ENCODE measurements at regions not wholly inside any gene's neighbourhood (a gene's known extent, or its start where the extent isn't known, plus 50 kb on each side); places are given as distances from the start of the nearest gene placed in this dataset.

DNA sequence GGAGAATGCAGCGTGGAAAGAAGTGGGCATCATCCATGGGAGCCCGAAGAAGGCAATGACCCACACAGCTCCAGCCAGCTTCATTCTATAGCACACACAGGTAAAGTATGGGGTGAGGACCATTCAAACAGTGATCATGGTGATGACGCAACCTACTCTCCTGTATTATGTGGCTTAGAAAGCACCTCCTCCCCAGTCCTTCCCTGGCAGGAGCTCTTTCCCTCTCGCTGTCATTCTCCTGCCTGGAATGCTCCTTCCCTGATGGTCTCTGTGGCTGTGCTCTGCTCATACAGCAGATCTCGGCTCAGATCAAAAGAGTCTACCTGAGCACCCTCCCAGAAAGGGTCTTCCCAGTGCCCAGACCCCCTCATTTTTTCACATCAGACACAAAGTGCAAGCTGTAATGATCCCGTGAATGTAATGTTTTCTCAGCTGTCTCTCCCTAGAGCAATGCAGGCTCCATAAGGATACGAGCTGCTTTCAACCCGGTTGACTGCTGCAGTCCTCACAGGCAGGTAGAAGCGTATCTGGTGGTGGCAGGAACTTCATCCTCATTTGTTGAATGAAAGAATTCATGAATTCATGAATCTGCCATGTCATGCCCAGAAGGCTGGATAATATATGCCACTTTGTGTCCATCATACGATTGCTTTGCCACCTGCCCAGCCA lies 248.8 kb downstream of the HS3ST3A1 start:
- DNase-seq, result no peak

DNA sequence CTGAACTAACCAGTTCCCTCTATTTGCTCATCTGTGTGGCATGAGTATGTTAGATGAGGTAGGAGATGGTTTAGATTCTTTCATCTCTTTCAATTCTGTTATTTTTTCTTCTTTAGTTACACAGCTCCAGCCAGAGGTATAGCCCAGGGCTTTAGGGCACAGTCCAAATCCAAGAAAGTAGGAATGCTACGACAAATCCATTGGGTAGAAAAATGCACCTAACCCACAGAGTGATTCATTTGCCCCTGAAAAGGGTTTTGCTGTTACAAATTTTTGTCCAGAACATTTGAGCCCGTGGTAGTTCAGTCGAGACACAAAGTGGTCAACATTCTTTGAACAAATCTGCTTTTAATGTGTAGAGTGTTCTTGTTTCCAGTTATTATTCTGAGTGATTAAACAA lies 250.7 kb downstream of the HS3ST3A1 start:
- DNase-seq, result no peak

DNA sequence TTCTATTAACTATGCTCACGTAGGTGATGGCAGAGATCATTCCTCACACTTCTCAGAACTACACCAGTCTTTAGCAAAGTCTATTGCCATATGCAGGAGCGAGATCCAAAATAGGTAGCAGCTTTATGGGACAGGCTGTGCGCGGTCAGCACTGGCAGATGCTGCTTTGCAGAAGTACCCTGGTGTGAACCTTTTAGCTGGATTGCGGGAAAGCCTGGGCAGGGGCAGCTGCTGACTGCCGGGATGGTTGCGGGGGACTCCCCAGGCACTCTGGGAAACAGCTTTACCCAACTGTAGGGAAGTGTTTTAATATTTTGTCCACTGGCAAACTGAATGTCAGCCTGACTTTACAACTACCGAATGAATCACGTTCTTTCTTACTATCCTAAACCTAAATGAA lies 251.3 kb downstream of the HS3ST3A1 start:
- no peak for DNase-seq

DNA sequence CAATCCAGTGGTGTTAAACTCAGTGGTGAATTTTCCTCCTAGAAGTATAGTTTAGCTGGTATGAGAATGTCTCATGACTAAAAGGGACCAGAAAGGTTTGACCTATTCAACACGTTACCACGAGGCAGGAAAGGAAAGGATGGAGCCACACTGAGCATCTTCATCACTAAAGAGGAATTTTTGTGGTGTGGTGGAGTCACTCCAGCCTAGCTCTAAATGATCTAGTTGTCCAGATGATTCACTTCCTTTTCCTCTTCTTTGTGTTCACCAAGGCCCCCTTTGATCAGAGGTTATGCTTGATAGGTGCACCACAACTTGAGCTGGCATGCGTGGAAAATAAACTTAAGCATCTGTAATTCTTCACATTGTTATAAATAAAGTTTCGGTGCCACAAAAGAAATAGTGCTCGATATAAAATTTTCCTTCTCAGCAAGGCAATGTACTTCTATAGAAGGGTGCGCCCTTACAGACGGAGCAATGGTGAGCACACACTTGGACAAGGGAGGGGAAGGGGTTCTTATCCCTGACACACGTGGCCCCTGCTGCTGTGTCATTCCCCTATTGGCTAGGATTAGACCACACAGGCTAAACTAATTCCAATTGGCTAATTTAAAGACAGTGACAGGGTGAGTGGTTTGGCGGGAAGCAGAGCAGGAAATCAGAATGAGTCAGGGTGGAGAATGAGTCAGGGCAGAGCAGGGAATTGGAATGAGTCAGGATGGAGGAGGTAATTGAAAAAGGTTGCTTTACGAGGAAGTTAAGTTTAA lies 254.6 kb downstream of the HS3ST3A1 start:
- DNase-seq, result peak; percentile 28

GRCh38 chr17:13346592-13346991 lies 255.1 kb downstream of the HS3ST3A1 start:
- no peak for DNase-seq

DNA sequence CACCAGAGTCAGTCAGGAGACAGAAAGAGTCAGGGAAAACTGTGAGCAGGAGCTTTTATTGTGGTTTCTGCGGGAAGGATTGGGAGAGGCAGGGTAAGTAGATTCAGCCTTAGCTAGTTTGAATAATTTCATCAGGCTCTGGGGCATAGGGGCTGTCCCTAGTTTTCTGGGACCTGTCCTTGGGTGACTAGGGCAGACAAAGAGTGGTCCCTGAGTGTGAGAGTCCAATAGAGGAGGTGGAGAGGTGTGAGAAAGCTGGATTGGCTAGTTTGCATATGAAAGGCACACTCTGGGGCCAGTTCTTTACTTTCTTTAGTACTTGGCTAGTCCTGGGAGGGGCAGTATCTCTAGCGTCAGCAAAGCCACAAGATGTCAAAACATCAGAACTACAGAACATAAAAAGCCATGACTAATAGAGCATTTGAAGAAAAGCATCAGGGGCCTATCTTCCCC lies 255.6 kb downstream of the HS3ST3A1 start:
- DNase-seq, result peak; percentile 21

GRCh38 chr17:13338421-13338820 lies 263.3 kb downstream of the HS3ST3A1 start:
- no peak for DNase-seq

DNA sequence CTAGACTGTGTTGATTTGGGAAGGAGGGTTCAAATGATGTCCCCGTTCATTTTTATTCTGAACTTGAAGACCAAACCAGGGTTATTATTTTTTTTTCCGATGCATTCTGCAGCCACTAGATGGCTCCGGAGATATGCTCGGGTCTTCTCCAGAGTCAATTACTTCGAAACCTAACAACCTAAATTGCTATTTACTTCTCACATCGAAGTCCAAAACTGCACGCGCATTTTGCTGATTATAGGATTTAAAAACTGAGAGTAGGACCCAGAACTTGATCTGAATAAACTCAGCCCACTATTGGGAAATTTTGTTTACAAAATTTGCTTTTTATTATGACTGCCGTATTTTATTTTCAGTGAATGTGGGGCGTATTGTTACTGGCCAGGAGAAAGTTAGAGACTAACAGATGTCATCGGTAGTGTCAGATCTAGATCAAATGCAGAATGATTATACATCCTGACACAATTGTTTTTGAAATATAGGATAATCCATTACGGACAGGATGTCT lies 263.8 kb downstream of the HS3ST3A1 start:
- DNase-seq, result no peak

DNA sequence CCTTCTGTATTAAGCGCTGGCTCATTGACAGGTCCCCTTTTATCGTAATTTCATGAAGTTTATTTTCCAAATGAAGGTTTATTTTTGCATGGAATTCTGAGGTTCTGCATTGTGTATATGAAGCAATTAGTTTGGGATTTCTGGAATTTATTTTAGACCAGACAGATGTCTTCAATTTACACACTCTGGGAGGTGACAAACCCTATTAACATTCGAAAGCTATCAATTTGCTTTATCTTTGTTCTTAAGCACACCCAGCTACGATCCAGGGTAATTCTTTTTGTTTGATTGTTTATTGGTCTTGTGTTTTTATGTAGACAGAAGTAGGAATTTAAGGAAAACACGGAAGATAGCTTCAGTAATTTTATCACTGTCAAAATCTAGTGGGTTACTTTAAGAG lies 264.6 kb downstream of the HS3ST3A1 start:
- no peak for DNase-seq

- DNase-seq, result no peak
Observed at GRCh38 chr17:13334374-13334773, 267.4 kb downstream of the HS3ST3A1 start.

- no peak for DNase-seq
Observed at GRCh38 chr17:13333661-13334060, 268.1 kb downstream of the HS3ST3A1 start.

- no peak for DNase-seq
Observed at GRCh38 chr17:13332207-13332606, 269.5 kb downstream of the HS3ST3A1 start.

DNA sequence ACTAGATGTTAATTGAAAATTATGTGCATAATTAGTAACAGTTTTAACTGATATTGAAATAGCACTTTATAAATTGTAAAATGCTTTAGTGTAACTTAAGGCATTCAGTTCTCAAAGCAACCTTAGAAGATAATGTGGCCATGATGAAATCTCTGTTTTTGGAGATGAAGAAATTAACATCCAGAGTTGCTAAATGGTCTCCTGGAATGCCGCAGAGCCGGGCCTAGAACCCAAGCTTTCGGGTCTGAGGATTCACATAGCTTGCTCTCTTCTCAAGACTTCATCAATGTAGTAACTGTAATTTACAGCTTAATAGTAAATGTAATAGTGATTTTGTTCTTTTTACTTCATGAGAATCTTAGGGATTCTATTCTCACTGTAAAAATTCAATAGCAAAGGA lies 272.3 kb downstream of the HS3ST3A1 start:
- no peak for DNase-seq

- DNase-seq, result no peak
Observed at GRCh38 chr17:13323990-13324389, 277.7 kb downstream of the HS3ST3A1 start.

GRCh38 chr17:13321951-13322701 lies 279.6 kb downstream of the HS3ST3A1 start:
- DNase-seq, result no peak

- DNase-seq, result no peak
Observed at GRCh38 chr17:13320046-13320785, 281.5 kb downstream of the HS3ST3A1 start.

GRCh38 chr17:13316657-13317056 lies 285.1 kb downstream of the HS3ST3A1 start:
- DNase-seq, result no peak

- DNase-seq, result no peak
Observed at GRCh38 chr17:13311306-13311705, 290.4 kb downstream of the HS3ST3A1 start.

- no peak for DNase-seq
Observed at GRCh38 chr17:13310858-13311257, 290.9 kb downstream of the HS3ST3A1 start.

- DNase-seq, result no peak
Observed at GRCh38 chr17:13306310-13306962, 288.6 kb upstream of the ELAC2 start.

GRCh38 chr17:13302983-13303382 lies 285.2 kb upstream of the ELAC2 start:
- DNase-seq, result no peak

DNA sequence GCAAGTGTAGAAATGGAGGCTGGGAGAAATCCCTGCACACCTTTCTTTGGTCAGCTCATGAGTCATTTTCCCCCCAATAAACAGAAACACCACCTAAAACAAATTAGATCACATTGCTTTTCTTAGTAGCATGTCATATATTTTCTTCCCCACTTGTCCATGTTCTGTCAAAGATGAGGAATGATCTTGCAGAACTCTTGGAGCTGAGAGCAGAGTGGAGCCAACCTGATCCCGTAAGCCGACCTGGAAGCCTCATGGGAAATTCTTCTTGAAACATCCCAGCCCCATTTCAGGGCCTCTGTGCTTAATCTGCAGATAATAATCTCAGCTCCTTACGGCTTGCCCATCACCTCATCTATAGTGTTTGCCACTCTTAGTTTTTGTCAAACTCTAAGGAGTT lies 284.6 kb upstream of the ELAC2 start:
- DNase-seq, result no peak
